Heart left ventricle (tissue), 13 donors: ENCODE measurements at regions not wholly inside any gene's neighbourhood (a gene's known extent, or its start where the extent isn't known, plus 50 kb on each side); places are given as distances from the start of the nearest gene placed in this dataset.
A peak's percentile ranks its signal among the peaks of the same experiment; 100 is the strongest.

Experiments used
- CTCF ChIP-seq, 12 donors: fragments of 200-600 bp; sonication (generic) in 4 of 12; IDR thresholded peaks; one replicate each; pipeline versions ENCODE4 v1.5.0 to v1.8.0; 2018 to 2022; ENCODE audit warnings: antibody characterized with exemption in 12 of 12, mild to moderate bottlenecking in 5 of 12
- POLR2A ChIP-seq, 2 donors: fragments of 450-650 bp; IDR thresholded peaks; one replicate each; pipeline ENCODE4 v1.6.1; 2017; ENCODE audit warnings: antibody characterized with exemption in 2 of 2, mild to moderate bottlenecking in 2 of 2, moderate library complexity in 2 of 2
- donor health status: ischemic (EF 13 %, LVEDD 7.1; RV severe dilation, severe dysfunction).
- donor health status: DM: no; HTN: yes; CAD: no.
- donor health status: DM: no; HTN: no; CAD: no.
- donor health status: ischemic (EF 25% LVEDD 6.9; RV normal size, moderate dysfunction).
- donor health status: ischemic (EF 25% LVEDD 5.7; RV mildly dilated, moderate dysfunction).
- donor health status: ischemic (EF 35%, LVEDD 5.7; RV mildly dilated, moderate dysfunction).
- donor health status: nonischemic (EF 11% LVEDD 7.7; RV severe dilation, severe dysfunction).
- donor health status: DM: yes; HTN: yes; CAD: no.
- donor health status: PGD.
- donor health status: ischemic (EF 29% LVEDD 5.4; RV normal size, mild dysfunction).
- donor health status: nonischemic (EF 23%, LVEDD 6.1; RV moderate dilation, normal function).

GRCh38 chr19:37312531-37313334 is 58.2 kb upstream of the ZNF527 start:
- peak in 2 of 12 donors; percentile 11 to 12 for TF ChIP-seq CTCF (IDR thresholded peaks at IDR 0.05)
- TF ChIP-seq POLR2A (IDR thresholded peaks at IDR 0.05): peak in 1 of 2 donors; percentile 40
